ENCODE measurements at regions not wholly inside any gene's neighbourhood (a gene's known extent, or its start where the extent isn't known, plus 50 kb on each side); places are given as distances from the start of the nearest gene placed in this dataset.

GRCh38 chr11:92423115-92424034 lies 198.8 kb downstream of the FAT3 start:
- DNase-seq (ENCODE audit: low read depth in 4 of 4, low spot score in 3 of 4), result no peak

- DNase-seq (ENCODE audit: low read depth in 4 of 4, low spot score in 3 of 4), result no peak
These were observed 199.7 kb downstream of the FAT3 start for GRCh38 chr11:92424281-92424680.

- no peak for DNase-seq (ENCODE audit: low read depth in 4 of 4, low spot score in 3 of 4)
These were observed 200.5 kb downstream of the FAT3 start for GRCh38 chr11:92425127-92425526.

- no peak for DNase-seq (ENCODE audit: low read depth in 4 of 4, low spot score in 3 of 4)
These were observed 207.9 kb downstream of the FAT3 start for GRCh38 chr11:92432515-92432914.

GRCh38 chr11:92436034-92436920 lies 211.7 kb downstream of the FAT3 start:
- peak in 1 of 4 donors; percentile 16 for DNase-seq (ENCODE audit: low read depth in 4 of 4, low spot score in 3 of 4)

GRCh38 chr11:92439133-92439532 lies 214.5 kb downstream of the FAT3 start:
- DNase-seq (ENCODE audit: low read depth in 4 of 4, low spot score in 3 of 4), result no peak

GRCh38 chr11:92440701-92441442 lies 216.3 kb downstream of the FAT3 start:
- DNase-seq (ENCODE audit: low read depth in 4 of 4, low spot score in 3 of 4), result no peak

- no peak for DNase-seq (ENCODE audit: low read depth in 4 of 4, low spot score in 3 of 4)
These were observed 216.8 kb downstream of the FAT3 start for GRCh38 chr11:92441443-92441726.

GRCh38 chr11:92443199-92443598 lies 218.6 kb downstream of the FAT3 start:
- DNase-seq (ENCODE audit: low read depth in 4 of 4, low spot score in 3 of 4), result no peak

GRCh38 chr11:92447586-92447985 lies 223.0 kb downstream of the FAT3 start:
- no peak for DNase-seq (ENCODE audit: low read depth in 4 of 4, low spot score in 3 of 4)

- no peak for DNase-seq (ENCODE audit: low read depth in 4 of 4, low spot score in 3 of 4)
These were observed 224.6 kb downstream of the FAT3 start for GRCh38 chr11:92449222-92449621.

GRCh38 chr11:92449780-92450179 lies 225.2 kb downstream of the FAT3 start:
- DNase-seq (ENCODE audit: low read depth in 4 of 4, low spot score in 3 of 4), result no peak

GRCh38 chr11:92451063-92451462 lies 226.4 kb downstream of the FAT3 start:
- peak in 2 of 4 donors; percentile 45 for DNase-seq (ENCODE audit: low read depth in 4 of 4, low spot score in 3 of 4)

GRCh38 chr11:92453055-92453454 lies 228.4 kb downstream of the FAT3 start:
- DNase-seq (ENCODE audit: low read depth in 4 of 4, low spot score in 3 of 4), result no peak

- DNase-seq (ENCODE audit: low read depth in 4 of 4, low spot score in 3 of 4), result no peak
These were observed 230.7 kb downstream of the FAT3 start for GRCh38 chr11:92455210-92455790.

- no peak for DNase-seq (ENCODE audit: low read depth in 4 of 4, low spot score in 3 of 4)
These were observed 232.6 kb downstream of the FAT3 start for GRCh38 chr11:92457250-92457649.

GRCh38 chr11:92458486-92458885 lies 233.9 kb downstream of the FAT3 start:
- no peak for DNase-seq (ENCODE audit: low read depth in 4 of 4, low spot score in 3 of 4)

- no peak for DNase-seq (ENCODE audit: low read depth in 4 of 4, low spot score in 3 of 4)
These were observed 235.6 kb downstream of the FAT3 start for GRCh38 chr11:92460213-92460612.

- DNase-seq (ENCODE audit: low read depth in 4 of 4, low spot score in 3 of 4), result no peak
These were observed 236.8 kb downstream of the FAT3 start for GRCh38 chr11:92461447-92461846.

- DNase-seq (ENCODE audit: low read depth in 4 of 4, low spot score in 3 of 4), result no peak
These were observed 238.2 kb downstream of the FAT3 start for GRCh38 chr11:92462821-92463220.

- no peak for DNase-seq (ENCODE audit: low read depth in 4 of 4, low spot score in 3 of 4)
These were observed 240.2 kb downstream of the FAT3 start for GRCh38 chr11:92464822-92465221.
